D721Med (cell line): ENCODE measurements at regions not wholly inside any gene's neighbourhood (a gene's known extent, or its start where the extent isn't known, plus 50 kb on each side); places are given as distances from the start of the nearest gene placed in this dataset.
"Not testable (repeated sequence)": the region's sequence is repeated elsewhere in the genome, so short reads cannot be mapped to it uniquely, and the experiment has no call there.

ENCODE experiments used
- DNase-seq: peaks from one replicate; pipeline ENCODE4 v3.0.0; 2011; ENCODE audit warnings: low spot score; ENCODE audit not compliant: insufficient read length
- FAIRE-seq: peaks from 2 replicates; lab custom pipeline; 2011; peaks lifted over from hg19 to GRCh38; lab: Jason Lieb, UNC
- TF ChIP-seq, protein P1 (sequence below): IDR thresholded peaks from 2 replicates; pipeline ENCODE4 v1.5.1; 2012; ENCODE audit warnings: mild to moderate bottlenecking, control low read depth; ENCODE audit not compliant: insufficient read depth; ENCODE audit errors: missing control alignments

DNA sequence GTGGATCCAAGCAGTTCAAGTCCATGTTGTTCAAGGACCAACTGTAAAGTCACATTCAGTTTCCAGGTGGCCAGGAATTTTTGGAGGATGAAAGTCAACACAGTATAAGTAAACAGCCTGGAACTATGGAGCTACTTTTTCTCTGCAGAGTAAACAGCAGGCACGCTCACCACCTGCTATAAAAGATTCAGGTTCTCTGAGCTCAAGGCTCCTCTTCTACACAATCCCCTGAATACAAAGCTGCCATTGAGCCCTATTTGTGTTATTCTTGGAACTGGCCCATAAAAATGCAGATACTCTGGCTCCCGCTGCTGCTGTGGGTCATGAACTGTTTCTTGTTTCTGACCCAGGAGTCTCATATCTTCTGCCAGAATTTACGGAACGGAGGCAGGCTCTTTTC is 56.9 kb upstream of the PRR5 start:
- FAIRE-seq (no peak), DNase-seq (no peak)
- TF ChIP-seq, protein P1, sequence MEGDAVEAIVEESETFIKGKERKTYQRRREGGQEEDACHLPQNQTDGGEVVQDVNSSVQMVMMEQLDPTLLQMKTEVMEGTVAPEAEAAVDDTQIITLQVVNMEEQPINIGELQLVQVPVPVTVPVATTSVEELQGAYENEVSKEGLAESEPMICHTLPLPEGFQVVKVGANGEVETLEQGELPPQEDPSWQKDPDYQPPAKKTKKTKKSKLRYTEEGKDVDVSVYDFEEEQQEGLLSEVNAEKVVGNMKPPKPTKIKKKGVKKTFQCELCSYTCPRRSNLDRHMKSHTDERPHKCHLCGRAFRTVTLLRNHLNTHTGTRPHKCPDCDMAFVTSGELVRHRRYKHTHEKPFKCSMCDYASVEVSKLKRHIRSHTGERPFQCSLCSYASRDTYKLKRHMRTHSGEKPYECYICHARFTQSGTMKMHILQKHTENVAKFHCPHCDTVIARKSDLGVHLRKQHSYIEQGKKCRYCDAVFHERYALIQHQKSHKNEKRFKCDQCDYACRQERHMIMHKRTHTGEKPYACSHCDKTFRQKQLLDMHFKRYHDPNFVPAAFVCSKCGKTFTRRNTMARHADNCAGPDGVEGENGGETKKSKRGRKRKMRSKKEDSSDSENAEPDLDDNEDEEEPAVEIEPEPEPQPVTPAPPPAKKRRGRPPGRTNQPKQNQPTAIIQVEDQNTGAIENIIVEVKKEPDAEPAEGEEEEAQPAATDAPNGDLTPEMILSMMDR, result no peak

DNA sequence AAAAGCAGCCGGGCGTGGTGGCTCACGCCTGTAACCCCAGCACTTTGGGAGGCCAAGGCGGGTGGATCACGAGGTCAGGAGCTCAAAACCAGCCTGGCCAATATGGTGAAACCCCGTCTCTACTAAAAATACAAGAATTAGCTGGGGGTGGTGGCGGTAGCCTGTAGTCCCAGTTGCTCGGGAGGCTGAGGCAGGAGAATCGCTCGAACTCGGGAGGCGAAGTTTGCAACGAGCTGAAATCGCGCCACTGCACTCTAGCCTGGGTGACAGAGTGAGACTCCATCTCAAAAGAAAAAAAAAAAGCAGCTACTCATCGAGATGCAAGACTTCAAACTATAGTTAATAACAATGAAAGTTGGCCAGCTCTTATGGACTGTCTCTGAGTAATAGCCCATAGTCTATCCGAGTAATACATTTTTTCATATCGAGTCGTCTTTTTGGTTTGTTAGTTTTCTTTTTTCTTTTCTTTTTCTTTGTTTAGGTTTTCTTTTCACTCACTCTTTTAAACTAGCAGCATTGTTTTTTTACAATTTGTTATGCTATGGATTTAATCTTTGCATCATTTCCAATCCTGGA is 58.4 kb upstream of the PRR5 start:
- DNase-seq, FAIRE-seq: not testable (repeated sequence)

DNA sequence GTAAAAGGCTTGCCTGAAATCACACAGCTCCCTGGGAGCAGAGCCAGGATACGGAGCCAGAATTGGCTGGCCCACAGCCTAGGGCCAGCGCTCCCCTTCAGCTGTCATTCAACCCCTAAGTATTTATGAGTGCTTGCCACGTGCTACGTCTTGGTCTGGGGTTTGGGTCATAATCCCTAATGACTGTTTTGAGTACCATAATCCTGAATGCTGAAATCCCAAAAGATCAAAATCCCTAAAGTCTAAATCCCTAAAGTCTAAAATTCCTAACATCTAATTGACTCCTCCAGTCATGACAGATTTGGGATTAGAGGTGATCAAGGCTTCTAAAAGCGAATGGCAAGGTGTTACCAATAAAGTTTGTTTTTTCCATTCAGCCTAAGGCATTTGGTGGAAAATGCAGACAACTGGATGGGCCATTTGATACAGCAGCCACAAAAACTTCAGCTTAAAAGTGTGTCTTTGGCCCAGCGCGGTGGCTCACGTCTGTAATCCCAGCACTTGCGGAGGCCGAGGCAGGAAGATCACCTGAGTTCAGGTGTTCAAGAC is 59.8 kb upstream of the PRR5 start:
- FAIRE-seq, result no peak
- DNase-seq, result no peak
- TF ChIP-seq, protein P1, result no peak

DNA sequence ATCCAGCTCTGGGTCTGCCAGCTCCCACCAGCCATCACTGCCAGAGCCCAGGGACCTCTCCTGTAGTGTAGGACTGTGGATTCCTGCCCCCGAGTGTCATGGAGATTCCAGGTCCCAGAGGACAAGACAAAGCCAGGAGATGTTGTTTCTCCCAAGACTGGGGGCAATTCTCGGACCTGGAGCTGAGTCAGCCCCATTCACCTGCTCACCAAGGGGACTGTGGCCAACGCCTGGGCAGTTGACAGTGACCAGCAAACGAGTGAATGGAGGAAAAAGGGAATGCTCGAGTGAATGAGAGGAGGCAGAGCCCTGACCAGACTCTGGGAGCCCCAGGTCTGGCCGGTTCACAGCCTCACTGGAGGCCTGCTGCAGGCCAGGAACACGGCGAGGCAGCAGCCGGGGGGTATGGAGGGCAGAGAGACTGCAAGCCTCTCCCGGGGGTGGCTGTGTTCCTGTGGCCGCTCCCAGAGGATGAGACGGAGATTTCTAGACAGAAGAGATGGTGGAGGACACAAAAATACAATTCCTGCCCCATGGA is 61.3 kb upstream of the PRR5 start:
- FAIRE-seq (no peak), DNase-seq (no peak)
- TF ChIP-seq, protein P1, result no peak

DNA sequence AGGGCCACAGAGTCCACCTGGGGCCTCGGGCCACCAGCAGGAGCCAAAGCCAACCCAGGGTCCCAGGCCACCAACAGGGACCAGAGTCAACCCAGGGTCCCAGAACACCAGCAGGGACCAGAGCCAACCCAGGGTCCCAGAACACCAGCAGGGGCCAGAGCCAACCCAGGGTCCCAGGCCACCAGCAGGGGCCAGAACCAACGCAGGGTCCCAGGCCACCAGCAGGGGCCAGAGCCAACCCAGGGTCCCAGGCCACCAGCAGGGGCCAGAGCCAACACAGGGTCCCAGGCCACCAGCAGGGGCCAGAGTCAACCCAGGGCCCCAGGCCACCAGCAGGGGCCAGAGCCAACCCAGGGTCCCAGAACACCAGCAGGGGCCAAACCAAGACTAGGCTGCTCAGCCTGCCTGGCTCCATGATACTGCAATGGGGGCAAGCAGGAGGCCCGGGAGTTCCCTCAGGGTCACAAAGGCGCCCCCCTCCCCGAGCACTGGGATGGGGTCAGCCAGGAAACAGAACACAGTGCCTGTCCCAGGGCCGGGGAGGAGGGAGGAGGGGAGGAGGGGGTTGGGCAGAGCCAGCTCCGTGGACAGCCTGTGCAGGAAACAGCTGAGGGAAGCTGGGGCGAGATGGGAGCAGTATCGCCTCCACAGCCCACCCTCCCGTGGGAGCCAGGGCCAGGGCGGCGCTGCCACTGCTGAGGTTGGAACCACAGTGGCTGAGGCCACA is 62.0 kb upstream of the PRR5 start:
- TF ChIP-seq, protein P1, result no peak
- FAIRE-seq, result no peak
- no peak for DNase-seq

DNA sequence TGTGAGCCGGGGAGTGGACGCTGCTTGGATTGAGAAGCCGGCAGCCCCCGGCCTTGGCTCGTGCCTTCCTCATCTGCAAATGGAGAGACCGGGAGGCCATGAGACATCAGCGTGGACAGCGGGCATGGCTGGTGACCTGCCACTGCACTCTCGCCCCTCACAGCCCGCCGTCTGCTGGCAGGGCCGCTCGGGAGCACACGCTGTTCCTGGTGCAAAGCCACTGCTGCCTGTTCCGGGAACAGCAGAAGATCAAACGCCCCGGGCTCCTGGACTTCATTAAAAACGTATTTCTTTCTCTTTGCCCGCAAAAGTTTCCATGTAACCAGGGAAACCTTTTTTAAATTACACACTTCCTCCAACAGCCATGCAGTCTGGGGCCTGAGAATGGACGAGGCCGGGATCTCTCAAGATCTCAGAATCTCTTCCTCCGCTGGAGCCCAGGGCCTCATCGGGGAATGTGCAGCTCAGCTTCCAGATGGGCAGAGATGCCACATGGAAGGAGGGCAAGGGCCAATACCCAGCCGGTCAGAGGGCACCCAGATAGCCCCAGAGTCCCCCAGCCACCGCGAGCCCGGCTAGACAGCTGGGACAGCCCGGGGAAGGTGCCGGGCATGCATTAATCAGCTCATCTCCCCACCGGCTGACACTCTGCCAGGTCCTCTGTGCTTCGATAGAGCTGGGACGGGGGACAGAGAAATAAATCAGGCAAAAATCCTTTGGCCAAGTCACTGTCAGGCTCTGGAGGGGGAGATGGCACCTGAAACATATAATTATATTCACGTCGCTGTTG is 62.8 kb upstream of the PRR5 start:
- FAIRE-seq (no peak), DNase-seq (no peak)
- TF ChIP-seq, protein P1, result no peak

DNA sequence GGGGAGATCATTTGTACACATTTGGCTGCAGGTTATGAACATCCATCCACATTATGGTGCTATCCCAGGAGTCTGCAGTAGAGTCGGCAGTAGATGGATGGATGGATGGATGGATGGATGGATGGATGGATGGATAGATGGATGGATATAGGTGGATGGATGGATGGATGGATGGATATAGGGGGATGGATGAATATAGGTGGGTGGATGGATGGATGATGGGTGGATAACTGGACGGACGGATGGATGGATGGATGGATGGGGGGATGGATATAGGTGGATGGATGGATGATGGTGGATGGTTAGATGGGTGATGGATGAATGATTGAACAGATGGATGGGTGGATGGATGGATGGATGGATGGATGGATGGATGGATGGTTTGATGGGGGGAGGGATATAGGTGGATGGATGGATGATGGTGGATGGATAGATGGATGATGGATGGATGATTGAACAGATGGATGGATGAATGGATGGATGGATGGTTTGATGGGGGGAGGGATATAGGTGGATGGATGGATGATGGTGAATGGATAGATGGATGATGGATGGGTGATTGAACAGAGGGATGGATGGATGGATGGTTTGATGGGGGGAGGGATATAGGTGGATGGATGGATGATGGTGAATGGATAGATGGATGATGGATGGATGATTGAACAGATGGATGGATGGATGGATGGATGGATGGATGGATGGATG is 65.3 kb upstream of the PRR5 start:
- FAIRE-seq, DNase-seq: not testable (repeated sequence)

DNA sequence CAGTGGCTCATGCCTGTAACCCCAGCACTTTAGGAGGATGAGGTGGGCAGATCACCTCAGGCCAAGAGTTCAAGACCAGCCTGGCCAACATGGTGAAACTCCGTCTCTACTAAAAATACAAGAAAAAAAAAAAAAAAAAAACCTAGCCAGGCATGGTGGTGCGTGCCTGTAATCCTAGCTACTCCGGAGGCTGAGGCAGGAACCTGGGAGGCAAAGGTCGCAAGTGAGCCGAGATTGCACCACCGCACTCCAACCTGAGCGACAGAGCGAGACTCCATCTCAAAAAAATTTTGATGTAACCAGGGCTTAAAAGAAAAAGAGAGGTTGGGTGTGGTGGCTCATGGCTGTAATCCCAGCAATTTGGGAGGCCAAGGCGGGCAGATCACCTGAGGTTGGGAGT is 66.4 kb upstream of the PRR5 start:
- FAIRE-seq, DNase-seq: not testable (repeated sequence)
